Neural crest cell (in vitro differentiated cells): ENCODE measurements at regions not wholly inside any gene's neighbourhood (a gene's known extent, or its start where the extent isn't known, plus 50 kb on each side); places are given as distances from the start of the nearest gene placed in this dataset.

Experiments
- DNase-seq: peaks from one replicate; pipeline ENCODE4 v3.0.0; 2021; ENCODE audit warnings: low read depth, mixed read lengths, low spot score
- H3K27ac Mint-ChIP-seq: one replicate; pipeline ENCODE4 v1.8.0; 2021; ENCODE audit warnings: mild to moderate bottlenecking, mixed read lengths; ENCODE audit not compliant: unreplicated experiment
- H3K27me3 Mint-ChIP-seq: 2 replicates; pipeline ENCODE4 v1.8.0; 2021; ENCODE audit warnings: low read depth, mild to moderate bottlenecking, mixed read lengths
- H3K36me3 Mint-ChIP-seq: 2 replicates; pipeline ENCODE4 v1.8.0; 2021; ENCODE audit warnings: low read depth, mild to moderate bottlenecking, mixed read lengths
- H3K4me1 Mint-ChIP-seq: 2 replicates; pipeline ENCODE4 v1.8.0; 2021; ENCODE audit warnings: mixed read lengths
- H3K4me3 Mint-ChIP-seq: one replicate; pipeline ENCODE4 v1.8.0; 2021; ENCODE audit warnings: mild to moderate bottlenecking, mixed read lengths
- H3K9me3 Mint-ChIP-seq: 2 replicates; pipeline ENCODE4 v1.8.0; 2021; ENCODE audit warnings: mixed read lengths
- TF ChIP-seq, protein P1 (sequence below): fragments of 200-600 bp; sonication (generic); conservative IDR thresholded peaks from 2 replicates; pipeline ENCODE4 v1.5.0; 2021; ENCODE audit warnings: antibody characterized with exemption, mild to moderate bottlenecking

GRCh38 chr1:209153411-209153810 is 430.1 kb upstream of the CAMK1G start:
- no peaks in the 10 kb centered on the region for H3K27me3 Mint-ChIP-seq
- H3K36me3 Mint-ChIP-seq = no peaks in the 10 kb centered on the region
- H3K9me3 Mint-ChIP-seq = no peaks in the 10 kb centered on the region
- no peak overlapping the region for H3K27ac Mint-ChIP-seq
- H3K4me1 Mint-ChIP-seq = peaks cover 26% of the 10 kb centered on the region
- no peak for DNase-seq
- TF ChIP-seq, protein P1, sequence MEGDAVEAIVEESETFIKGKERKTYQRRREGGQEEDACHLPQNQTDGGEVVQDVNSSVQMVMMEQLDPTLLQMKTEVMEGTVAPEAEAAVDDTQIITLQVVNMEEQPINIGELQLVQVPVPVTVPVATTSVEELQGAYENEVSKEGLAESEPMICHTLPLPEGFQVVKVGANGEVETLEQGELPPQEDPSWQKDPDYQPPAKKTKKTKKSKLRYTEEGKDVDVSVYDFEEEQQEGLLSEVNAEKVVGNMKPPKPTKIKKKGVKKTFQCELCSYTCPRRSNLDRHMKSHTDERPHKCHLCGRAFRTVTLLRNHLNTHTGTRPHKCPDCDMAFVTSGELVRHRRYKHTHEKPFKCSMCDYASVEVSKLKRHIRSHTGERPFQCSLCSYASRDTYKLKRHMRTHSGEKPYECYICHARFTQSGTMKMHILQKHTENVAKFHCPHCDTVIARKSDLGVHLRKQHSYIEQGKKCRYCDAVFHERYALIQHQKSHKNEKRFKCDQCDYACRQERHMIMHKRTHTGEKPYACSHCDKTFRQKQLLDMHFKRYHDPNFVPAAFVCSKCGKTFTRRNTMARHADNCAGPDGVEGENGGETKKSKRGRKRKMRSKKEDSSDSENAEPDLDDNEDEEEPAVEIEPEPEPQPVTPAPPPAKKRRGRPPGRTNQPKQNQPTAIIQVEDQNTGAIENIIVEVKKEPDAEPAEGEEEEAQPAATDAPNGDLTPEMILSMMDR = no peak
- no peak overlapping the region for H3K4me3 Mint-ChIP-seq

GRCh38 chr1:209154912-209155311 is 428.6 kb upstream of the CAMK1G start:
- no peak overlapping the region for H3K27ac Mint-ChIP-seq
- H3K4me3 Mint-ChIP-seq = no peak overlapping the region
- H3K4me1 Mint-ChIP-seq = peaks cover 26% of the 10 kb centered on the region

DNA sequence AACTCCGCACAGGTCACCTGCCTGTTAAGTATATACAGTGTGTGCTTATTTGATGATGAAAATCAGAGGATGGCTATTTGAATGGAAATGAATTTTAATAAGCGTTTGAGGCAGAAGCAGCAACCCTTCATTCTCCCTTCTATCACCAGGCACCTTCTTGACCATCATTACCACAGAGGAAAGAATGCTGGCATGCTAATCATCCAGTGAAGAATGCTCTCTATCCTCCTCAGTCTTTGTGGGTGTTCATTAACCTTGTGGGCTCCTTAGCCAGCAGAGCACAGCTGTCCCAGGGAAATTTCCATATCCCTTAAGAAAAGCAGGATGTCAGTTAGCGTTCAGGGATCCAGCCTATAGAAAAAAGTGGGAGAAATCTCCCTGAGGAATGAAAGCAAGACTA is 428.0 kb upstream of the CAMK1G start:
- Mint-ChIP-seq H3K4me3 (no peak overlapping the region), H3K4me1 (peaks cover 26% of the 10 kb centered on the region), H3K36me3 (no peaks in the 10 kb centered on the region), H3K27ac (no peak overlapping the region), H3K9me3 (no peaks in the 10 kb centered on the region), H3K27me3 (no peaks in the 10 kb centered on the region)
- DNase-seq = no peak
- TF ChIP-seq, protein P1 = no peak

More at GRCh38 chr1:209154912-209155311, 428.6 kb upstream of the CAMK1G start:
- no peaks in the 10 kb centered on the region for H3K9me3 Mint-ChIP-seq
- H3K27me3 Mint-ChIP-seq = no peaks in the 10 kb centered on the region
- TF ChIP-seq, protein P1 = no peak
- no peaks in the 10 kb centered on the region for H3K36me3 Mint-ChIP-seq
- DNase-seq = no peak

DNA sequence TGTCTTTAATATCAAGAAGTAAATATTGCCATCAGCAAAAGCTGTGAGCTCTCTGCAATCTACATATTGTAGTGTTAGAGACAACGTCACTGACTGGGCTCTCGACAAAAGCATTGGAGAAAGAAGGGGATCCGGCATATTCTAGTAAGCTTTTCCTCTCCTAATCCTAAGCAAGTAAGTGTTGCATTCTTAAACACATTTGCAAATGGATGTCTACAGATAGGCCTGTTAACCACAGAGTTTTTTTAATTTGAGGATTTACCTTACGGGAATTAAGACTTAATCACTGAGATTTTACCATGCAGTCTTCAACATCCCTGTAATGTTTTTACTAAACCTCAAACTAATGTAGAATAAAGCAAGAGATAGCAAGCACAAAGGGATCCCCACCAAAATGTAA is 426.5 kb upstream of the CAMK1G start:
- Mint-ChIP-seq H3K36me3 (no peaks in the 10 kb centered on the region), H3K27me3 (no peaks in the 10 kb centered on the region), H3K4me1 (peaks cover 26% of the 10 kb centered on the region), H3K4me3 (no peak overlapping the region), H3K27ac (no peak overlapping the region), H3K9me3 (no peaks in the 10 kb centered on the region)
- no peak for DNase-seq
- TF ChIP-seq, protein P1 = no peak

- Mint-ChIP-seq H3K36me3 (no peaks in the 10 kb centered on the region), H3K27ac (no peak overlapping the region), H3K27me3 (no peaks in the 10 kb centered on the region), H3K4me1 (peaks cover 26% of the 10 kb centered on the region), H3K4me3 (no peak overlapping the region), H3K9me3 (no peaks in the 10 kb centered on the region)
- TF ChIP-seq, protein P1 = no peak
- no peak for DNase-seq
Measured at GRCh38 chr1:209157546-209158249, 425.8 kb upstream of the CAMK1G start.
